GM12864 (cell line): ENCODE measurements at regions not wholly inside any gene's neighbourhood (a gene's known extent, or its start where the extent isn't known, plus 50 kb on each side); places are given as distances from the start of the nearest gene placed in this dataset.

Experiments used
- DNase-seq: peaks from one replicate; pipeline ENCODE4 v3.0.0-alpha.2; 2011; ENCODE audit warnings: low read depth
- H3K4me3 ChIP-seq: 2 replicates; pipeline ENCODE4 v1.5.1; 2011; ENCODE audit warnings: mild to moderate bottlenecking, low read depth, low read length, control low read depth
- CTCF ChIP-seq: IDR thresholded peaks from 2 replicates; pipeline ENCODE4 v1.5.1; 2011; ENCODE audit warnings: low read depth, mild to moderate bottlenecking, moderate library complexity, low read length, control low read depth, inconsistent platforms; ENCODE audit errors: missing control alignments

- DNase-seq: no peak
- no peak overlapping the region for H3K4me3 ChIP-seq
- no peak for TF ChIP-seq CTCF
These were observed 149.7 kb upstream of the ARRDC3 start for GRCh38 chr5:91532779-91533178.

GRCh38 chr5:91532281-91532680 lies 149.2 kb upstream of the ARRDC3 start:
- H3K4me3 ChIP-seq: no peak overlapping the region
- DNase-seq: no peak
- no peak for TF ChIP-seq CTCF

DNA sequence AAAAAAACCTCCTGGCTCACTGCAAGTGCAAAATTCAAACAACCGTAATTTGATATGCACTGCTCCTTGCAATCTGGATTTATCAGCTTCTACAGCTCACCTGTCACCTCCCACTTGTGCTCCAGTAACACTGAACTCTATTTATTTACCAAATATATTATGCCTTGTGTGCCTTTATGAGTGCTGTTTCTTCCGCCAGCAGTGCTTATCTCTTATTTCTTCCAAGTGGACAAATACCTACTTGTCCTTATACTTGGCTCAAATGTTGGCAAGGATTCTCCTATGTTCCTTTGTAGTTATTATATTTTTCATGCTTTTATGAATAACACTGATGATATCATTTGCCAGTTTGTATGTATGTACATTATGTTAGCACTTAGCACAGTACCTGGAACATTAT lies 145.7 kb upstream of the ARRDC3 start:
- no peak for DNase-seq
- no peak for TF ChIP-seq CTCF
- no peak overlapping the region for H3K4me3 ChIP-seq

DNA sequence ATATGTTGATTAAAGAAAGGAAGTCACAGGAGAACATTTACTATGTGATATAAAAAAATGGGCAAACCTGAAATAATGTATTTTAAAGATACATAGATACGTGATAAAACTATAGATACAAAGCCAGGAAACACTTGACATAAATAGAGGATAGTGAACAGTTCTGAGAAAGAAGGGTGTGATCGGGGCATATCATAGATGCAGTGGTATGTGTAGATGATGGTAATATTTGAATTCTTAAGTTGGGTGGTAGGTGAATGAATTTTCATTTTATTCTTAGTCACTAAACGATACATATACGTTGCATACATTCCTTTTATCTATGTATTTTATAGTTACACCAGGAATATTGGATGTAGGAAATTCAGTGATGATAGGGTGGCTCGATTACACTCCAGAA lies 138.7 kb upstream of the ARRDC3 start:
- TF ChIP-seq CTCF: no peak
- no peak for DNase-seq
- H3K4me3 ChIP-seq: no peak overlapping the region

- TF ChIP-seq CTCF: no peak
- no peak overlapping the region for H3K4me3 ChIP-seq
- no peak for DNase-seq
These were observed 138.2 kb upstream of the ARRDC3 start for GRCh38 chr5:91521334-91521733.

- no peak for DNase-seq
- no peak overlapping the region for H3K4me3 ChIP-seq
- TF ChIP-seq CTCF: no peak
These were observed 131.3 kb upstream of the ARRDC3 start for GRCh38 chr5:91514400-91514799.

DNA sequence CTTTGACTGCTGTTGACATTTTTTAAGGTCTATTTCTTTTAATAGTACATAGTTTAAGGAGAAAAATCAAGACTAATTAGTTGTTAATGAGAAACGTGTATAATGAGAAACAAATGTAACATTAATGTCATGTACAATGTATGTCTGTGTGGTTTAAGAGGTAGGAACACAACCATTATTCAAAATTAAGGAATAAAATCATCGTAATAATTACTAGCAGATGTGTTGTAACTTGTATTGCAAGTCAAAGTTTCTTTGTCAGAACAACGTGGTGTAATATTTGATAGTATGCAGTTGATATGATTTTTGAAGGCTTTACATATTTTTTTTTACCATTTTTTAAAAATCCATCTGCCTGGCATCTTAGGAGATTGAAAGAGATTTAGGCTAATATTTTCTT lies 120.2 kb upstream of the ARRDC3 start:
- no peak for DNase-seq
- TF ChIP-seq CTCF: no peak
- H3K4me3 ChIP-seq: no peak overlapping the region
